ENCODE measurements at regions not wholly inside any gene's neighbourhood (a gene's known extent, or its start where the extent isn't known, plus 50 kb on each side); places are given as distances from the start of the nearest gene placed in this dataset.

DNA sequence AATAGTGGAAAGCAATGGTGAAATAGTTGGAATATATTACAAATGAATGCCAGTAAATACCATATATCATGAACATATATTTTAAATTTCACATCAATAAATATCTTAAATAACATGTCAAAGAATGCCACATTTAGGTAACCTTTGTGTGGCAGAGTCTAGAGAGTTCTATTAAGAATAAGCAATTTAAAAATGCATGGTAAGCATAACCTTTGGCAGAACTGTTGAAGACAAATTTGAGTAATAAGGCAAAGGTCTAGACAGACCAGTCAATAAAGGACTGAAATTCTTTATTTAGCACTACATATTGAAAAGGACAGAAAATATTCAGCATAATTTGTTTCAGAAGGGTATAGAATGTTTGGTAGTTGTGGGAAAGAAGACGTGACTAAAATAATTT is 1417.0 kb downstream of the SUCLG1 start:
- TF ChIP-seq, protein P1, sequence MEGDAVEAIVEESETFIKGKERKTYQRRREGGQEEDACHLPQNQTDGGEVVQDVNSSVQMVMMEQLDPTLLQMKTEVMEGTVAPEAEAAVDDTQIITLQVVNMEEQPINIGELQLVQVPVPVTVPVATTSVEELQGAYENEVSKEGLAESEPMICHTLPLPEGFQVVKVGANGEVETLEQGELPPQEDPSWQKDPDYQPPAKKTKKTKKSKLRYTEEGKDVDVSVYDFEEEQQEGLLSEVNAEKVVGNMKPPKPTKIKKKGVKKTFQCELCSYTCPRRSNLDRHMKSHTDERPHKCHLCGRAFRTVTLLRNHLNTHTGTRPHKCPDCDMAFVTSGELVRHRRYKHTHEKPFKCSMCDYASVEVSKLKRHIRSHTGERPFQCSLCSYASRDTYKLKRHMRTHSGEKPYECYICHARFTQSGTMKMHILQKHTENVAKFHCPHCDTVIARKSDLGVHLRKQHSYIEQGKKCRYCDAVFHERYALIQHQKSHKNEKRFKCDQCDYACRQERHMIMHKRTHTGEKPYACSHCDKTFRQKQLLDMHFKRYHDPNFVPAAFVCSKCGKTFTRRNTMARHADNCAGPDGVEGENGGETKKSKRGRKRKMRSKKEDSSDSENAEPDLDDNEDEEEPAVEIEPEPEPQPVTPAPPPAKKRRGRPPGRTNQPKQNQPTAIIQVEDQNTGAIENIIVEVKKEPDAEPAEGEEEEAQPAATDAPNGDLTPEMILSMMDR (IDR thresholded peaks at IDR 0.05; ENCODE audit: poor library complexity), result no peak
- TF ChIP-seq EZH2phosphoT487 (IDR thresholded peaks at IDR 0.05; ENCODE audit: low read depth, severe bottlenecking, unreplicated experiment) (no peak), EZH2 (IDR thresholded peaks at IDR 0.05; ENCODE audit: borderline replicate concordance) (no peak)
